Right hindlimb (tissue), 1 donor: ENCODE measurements at regions not wholly inside any gene's neighbourhood (a gene's known extent, or its start where the extent isn't known, plus 50 kb on each side); places are given as distances from the start of the nearest gene placed in this dataset.
"Not testable (repeated sequence)": the region's sequence is repeated elsewhere in the genome, so short reads cannot be mapped to it uniquely, and the experiment has no call there.

ENCODE experiments used
- DNase-seq: peaks from one replicate; pipeline ENCODE4 v3.0.0-alpha.2; 2018

GRCh38 chr12:42908712-42909111 lies 319.2 kb upstream of the PRICKLE1 start:
- peak; percentile 51 for DNase-seq

- not testable (repeated sequence) for DNase-seq
Observed at GRCh38 chr12:42906801-42907200, 317.3 kb upstream of the PRICKLE1 start.

- peak; percentile 33 for DNase-seq
Observed at GRCh38 chr12:42905419-42905705, 315.8 kb upstream of the PRICKLE1 start.

GRCh38 chr12:42904683-42905418 lies 315.3 kb upstream of the PRICKLE1 start:
- DNase-seq, result peak; percentile 52

GRCh38 chr12:42903736-42904135 lies 314.2 kb upstream of the PRICKLE1 start:
- no peak for DNase-seq

- no peak for DNase-seq
Observed at GRCh38 chr12:42902001-42902400, 312.5 kb upstream of the PRICKLE1 start.

- DNase-seq, result no peak
Observed at GRCh38 chr12:42893803-42894202, 304.3 kb upstream of the PRICKLE1 start.

GRCh38 chr12:42892702-42893551 lies 303.4 kb upstream of the PRICKLE1 start:
- DNase-seq, result no peak

GRCh38 chr12:42887657-42888056 lies 298.1 kb upstream of the PRICKLE1 start:
- no peak for DNase-seq

GRCh38 chr12:42886160-42886559 lies 296.6 kb upstream of the PRICKLE1 start:
- DNase-seq, result no peak

GRCh38 chr12:42885677-42886076 lies 296.1 kb upstream of the PRICKLE1 start:
- DNase-seq, result no peak

GRCh38 chr12:42884116-42884515 lies 294.6 kb upstream of the PRICKLE1 start:
- no peak for DNase-seq

GRCh38 chr12:42873401-42873800 lies 283.9 kb upstream of the PRICKLE1 start:
- no peak for DNase-seq

GRCh38 chr12:42871816-42872215 lies 282.3 kb upstream of the PRICKLE1 start:
- DNase-seq, result no peak

- DNase-seq, result no peak
Observed at GRCh38 chr12:42868291-42868690, 278.7 kb upstream of the PRICKLE1 start.

- DNase-seq, result no peak
Observed at GRCh38 chr12:42865282-42865681, 275.7 kb upstream of the PRICKLE1 start.

GRCh38 chr12:42862055-42862454 lies 272.5 kb upstream of the PRICKLE1 start:
- no peak for DNase-seq

GRCh38 chr12:42860331-42860730 lies 270.8 kb upstream of the PRICKLE1 start:
- not testable (repeated sequence) for DNase-seq

GRCh38 chr12:42859612-42860011 lies 270.1 kb upstream of the PRICKLE1 start:
- DNase-seq, result peak; percentile 64

GRCh38 chr12:42857106-42857505 lies 267.6 kb upstream of the PRICKLE1 start:
- no peak for DNase-seq

GRCh38 chr12:42855362-42855950 lies 265.9 kb upstream of the PRICKLE1 start:
- no peak for DNase-seq

GRCh38 chr12:42854826-42855225 lies 265.3 kb upstream of the PRICKLE1 start:
- no peak for DNase-seq

- peak; percentile 19 for DNase-seq
Observed at GRCh38 chr12:42854208-42854607, 264.7 kb upstream of the PRICKLE1 start.
